HFFc6 (cell line): ENCODE measurements at regions not wholly inside any gene's neighbourhood (a gene's known extent, or its start where the extent isn't known, plus 50 kb on each side); places are given as distances from the start of the nearest gene placed in this dataset.

Experiments
- DNase-seq: peaks from one replicate; pipeline ENCODE4 v3.0.0-alpha.2; 2018
- H3K27ac Mint-ChIP-seq: 2 replicates; pipeline ENCODE4 v1.8.0; 2020; ENCODE audit warnings: mild to moderate bottlenecking, mixed read lengths
- H3K27me3 Mint-ChIP-seq: 2 replicates; pipeline ENCODE4 v1.8.0; 2021; ENCODE audit warnings: mild to moderate bottlenecking, moderate library complexity, mixed read lengths; ENCODE audit not compliant: insufficient read depth
- H3K36me3 Mint-ChIP-seq: 2 replicates; pipeline ENCODE4 v1.8.0; 2021; ENCODE audit warnings: low read depth, mixed read lengths
- H3K4me1 Mint-ChIP-seq: 2 replicates; pipeline ENCODE4 v1.8.0; 2020; ENCODE audit warnings: low read depth, mixed read lengths
- H3K4me3 Mint-ChIP-seq: 2 replicates; pipeline ENCODE4 v1.8.0; 2020; ENCODE audit warnings: mild to moderate bottlenecking, moderate library complexity, mixed read lengths
- H3K9me3 Mint-ChIP-seq: 2 replicates; pipeline ENCODE4 v1.8.0; 2020; ENCODE audit warnings: mild to moderate bottlenecking, mixed read lengths
- TF ChIP-seq, protein P1 (sequence below): fragments of 200-600 bp; sonication (generic); IDR thresholded peaks from 2 replicates; pipeline ENCODE4 v1.5.0; 2021; ENCODE audit warnings: antibody characterized with exemption, mild to moderate bottlenecking

DNA sequence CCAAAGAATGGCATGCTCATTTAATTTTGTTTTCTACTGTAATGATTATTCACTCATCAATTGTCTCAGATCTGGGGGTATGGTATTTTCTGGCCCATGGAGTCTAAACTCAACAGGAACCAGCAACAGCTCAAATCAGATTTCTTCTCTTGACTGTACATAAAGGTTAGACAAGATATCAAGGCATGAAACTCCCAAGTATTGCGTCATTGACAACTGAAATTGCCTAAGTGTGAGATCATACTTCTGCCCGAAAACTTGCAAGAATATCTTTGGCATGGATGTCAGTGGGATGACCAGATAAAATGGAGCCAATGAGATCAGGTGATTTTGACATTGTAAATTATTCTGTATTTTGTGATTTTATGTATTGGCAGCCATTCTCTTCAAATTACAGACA, 141.7 kb upstream of the STK32A start:
- H3K9me3 Mint-ChIP-seq, result peaks cover 25% of the 10 kb centered on the region
- H3K27ac Mint-ChIP-seq, result no peak overlapping the region
- no peak for DNase-seq
- no peak overlapping the region for H3K4me3 Mint-ChIP-seq
- no peaks in the 10 kb centered on the region for H3K36me3 Mint-ChIP-seq
- TF ChIP-seq, protein P1, sequence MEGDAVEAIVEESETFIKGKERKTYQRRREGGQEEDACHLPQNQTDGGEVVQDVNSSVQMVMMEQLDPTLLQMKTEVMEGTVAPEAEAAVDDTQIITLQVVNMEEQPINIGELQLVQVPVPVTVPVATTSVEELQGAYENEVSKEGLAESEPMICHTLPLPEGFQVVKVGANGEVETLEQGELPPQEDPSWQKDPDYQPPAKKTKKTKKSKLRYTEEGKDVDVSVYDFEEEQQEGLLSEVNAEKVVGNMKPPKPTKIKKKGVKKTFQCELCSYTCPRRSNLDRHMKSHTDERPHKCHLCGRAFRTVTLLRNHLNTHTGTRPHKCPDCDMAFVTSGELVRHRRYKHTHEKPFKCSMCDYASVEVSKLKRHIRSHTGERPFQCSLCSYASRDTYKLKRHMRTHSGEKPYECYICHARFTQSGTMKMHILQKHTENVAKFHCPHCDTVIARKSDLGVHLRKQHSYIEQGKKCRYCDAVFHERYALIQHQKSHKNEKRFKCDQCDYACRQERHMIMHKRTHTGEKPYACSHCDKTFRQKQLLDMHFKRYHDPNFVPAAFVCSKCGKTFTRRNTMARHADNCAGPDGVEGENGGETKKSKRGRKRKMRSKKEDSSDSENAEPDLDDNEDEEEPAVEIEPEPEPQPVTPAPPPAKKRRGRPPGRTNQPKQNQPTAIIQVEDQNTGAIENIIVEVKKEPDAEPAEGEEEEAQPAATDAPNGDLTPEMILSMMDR, result no peak
- H3K4me1 Mint-ChIP-seq, result no peaks in the 10 kb centered on the region
- H3K27me3 Mint-ChIP-seq, result no peaks in the 10 kb centered on the region

DNA sequence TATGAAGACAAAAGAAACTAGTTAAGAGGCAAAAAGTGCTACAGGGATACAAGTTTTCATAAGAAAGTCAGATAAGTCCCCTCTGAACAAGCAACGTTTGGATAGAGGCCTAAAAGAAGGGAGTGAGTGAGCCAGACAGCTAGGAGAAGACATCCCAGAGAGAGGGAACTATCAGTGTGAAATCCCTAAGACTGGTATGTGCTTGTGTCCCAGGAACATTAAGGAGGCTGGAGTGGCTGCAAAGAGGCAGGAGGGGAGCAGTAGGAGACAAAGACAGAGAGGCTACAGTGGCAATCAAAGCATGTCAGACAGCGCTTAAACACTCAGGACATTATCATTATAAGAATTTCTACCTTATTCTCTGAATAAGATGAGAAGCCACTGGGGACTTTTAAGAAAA, 139.1 kb upstream of the STK32A start:
- Mint-ChIP-seq H3K4me1 (no peaks in the 10 kb centered on the region), H3K27ac (no peak overlapping the region), H3K9me3 (peaks cover 26% of the 10 kb centered on the region), H3K27me3 (no peaks in the 10 kb centered on the region), H3K36me3 (no peaks in the 10 kb centered on the region), H3K4me3 (no peak overlapping the region)
- no peak for DNase-seq
- TF ChIP-seq, protein P1, result no peak

DNA sequence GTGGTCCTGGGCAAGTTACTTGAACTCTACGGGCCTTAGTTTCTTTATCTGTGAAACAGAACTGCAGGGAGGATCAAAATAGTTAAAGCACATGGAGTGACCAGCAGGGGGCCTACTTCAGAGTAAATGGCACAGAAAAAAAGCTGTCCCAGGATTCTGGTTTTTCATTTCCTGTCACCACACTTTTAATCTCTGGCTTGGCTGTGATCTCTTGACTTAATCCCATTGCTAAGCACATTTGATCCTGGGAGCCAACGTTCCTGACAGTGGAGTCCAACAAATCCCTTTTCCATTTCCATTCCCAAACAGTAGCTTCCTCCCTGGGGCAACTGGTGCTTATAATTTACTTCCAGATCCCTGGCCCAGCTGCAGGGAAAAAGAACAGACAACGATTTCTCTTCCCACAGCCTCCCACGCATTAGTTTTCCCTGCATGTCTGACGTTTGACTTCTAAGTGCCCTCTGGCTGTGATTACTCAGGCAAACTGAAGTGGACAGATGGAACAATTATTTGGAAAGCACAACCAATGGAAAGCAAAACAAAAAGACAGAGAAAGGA, 136.5 kb upstream of the STK32A start:
- no peaks in the 10 kb centered on the region; the same call in 1 of the 2 replicates for H3K27me3 Mint-ChIP-seq
- peaks cover 20% of the 10 kb centered on the region for H3K9me3 Mint-ChIP-seq
- no peak overlapping the region for H3K4me3 Mint-ChIP-seq
- no peak overlapping the region for H3K27ac Mint-ChIP-seq
- TF ChIP-seq, protein P1, result peak; percentile 71
- H3K36me3 Mint-ChIP-seq, result no peaks in the 10 kb centered on the region
- no peaks in the 10 kb centered on the region for H3K4me1 Mint-ChIP-seq
- DNase-seq, result no peak

DNA sequence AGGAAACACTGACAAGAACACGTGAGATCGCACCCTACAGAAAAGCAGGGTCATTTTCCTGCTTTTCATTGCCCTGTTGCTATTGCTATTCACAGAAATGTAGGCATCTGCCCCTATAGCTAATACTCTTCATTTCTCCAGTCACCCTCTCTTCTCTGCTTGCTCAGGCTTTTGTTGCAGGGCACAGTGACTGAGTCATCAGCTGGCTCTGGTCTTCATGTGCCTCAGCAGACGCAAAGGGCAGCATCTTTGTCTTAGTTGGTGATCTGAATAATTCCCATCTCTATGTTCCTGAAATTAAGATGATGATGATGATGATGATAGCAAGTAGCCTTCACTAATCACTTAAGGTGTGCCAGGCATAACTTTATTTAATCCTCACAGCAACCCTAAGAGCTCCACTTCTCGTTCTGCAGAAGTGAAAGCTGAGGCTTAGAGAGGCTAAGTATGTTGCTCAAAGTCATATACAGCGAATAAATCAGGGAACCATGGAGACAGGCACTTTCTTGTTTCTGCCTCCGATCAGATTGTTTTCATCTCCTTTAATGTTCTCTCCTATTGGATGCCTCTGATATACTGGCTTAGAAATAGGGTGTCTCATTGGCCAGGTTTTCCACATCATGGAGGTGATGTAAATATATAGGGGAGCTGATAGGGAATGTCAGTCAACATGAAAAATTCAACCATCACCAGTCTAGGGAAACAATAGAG, 133.0 kb upstream of the STK32A start:
- no peak for DNase-seq
- H3K27ac Mint-ChIP-seq, result no peak overlapping the region

DNA sequence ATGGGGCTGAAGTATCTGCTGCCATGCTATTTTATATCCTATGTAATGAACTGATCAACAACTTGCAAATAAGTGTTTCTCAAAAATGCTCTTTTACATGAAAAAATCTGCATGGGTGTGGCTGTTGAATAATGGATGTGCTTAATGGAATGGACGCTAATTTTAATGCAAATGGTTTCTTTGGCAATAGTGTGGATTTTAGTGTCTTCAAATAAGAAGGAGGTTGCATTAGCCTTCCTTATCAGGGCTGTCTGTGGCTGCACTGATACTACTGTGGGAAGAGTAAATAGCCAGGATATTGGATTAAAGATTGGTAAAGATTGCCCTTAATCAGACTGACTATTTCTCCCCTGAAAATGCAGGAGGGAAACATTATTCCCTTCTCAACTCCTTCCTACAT, 121.9 kb upstream of the STK32A start:
- Mint-ChIP-seq H3K4me3 (no peak overlapping the region), H3K36me3 (no peaks in the 10 kb centered on the region), H3K27me3 (no peaks in the 10 kb centered on the region), H3K27ac (no peak overlapping the region), H3K4me1 (no peaks in the 10 kb centered on the region), H3K9me3 (peaks cover 8% of the 10 kb centered on the region; the same call in 1 of the 2 replicates)
- no peak for DNase-seq
- TF ChIP-seq, protein P1, result no peak

More for the DNA sequence above, 133.0 kb upstream of the STK32A start:
- TF ChIP-seq, protein P1, result no peak
- no peaks in the 10 kb centered on the region; the same call in 1 of the 2 replicates for H3K27me3 Mint-ChIP-seq
- H3K9me3 Mint-ChIP-seq, result peaks cover 25% of the 10 kb centered on the region
- H3K4me1 Mint-ChIP-seq, result no peaks in the 10 kb centered on the region
- no peaks in the 10 kb centered on the region for H3K36me3 Mint-ChIP-seq
- H3K4me3 Mint-ChIP-seq, result no peak overlapping the region
